ENCODE measurements at regions not wholly inside any gene's neighbourhood (a gene's known extent, or its start where the extent isn't known, plus 50 kb on each side); places are given as distances from the start of the nearest gene placed in this dataset.

DNA sequence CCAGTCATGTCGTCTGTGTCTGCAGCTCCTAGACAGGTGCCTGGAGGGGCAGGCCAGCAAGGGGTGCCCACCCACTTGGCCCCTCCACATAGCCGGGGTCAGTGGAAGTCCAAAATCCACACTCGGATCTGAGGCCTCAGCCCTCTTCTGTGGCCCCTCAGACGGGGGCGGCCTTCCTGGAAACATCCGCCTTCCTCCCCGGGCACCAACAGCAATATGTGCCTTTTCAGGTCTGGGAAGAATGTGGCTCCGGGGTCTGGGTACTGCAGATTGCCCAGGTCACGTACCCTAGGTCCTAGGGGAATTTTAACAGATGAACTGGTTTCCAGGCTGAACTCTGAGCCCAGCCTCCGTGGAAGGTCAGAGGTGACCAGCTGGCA, 208.6 kb downstream of the CTTN start:
- intact Hi-C loops (cut with micrococcal nuclease) = no loop called here

DNA sequence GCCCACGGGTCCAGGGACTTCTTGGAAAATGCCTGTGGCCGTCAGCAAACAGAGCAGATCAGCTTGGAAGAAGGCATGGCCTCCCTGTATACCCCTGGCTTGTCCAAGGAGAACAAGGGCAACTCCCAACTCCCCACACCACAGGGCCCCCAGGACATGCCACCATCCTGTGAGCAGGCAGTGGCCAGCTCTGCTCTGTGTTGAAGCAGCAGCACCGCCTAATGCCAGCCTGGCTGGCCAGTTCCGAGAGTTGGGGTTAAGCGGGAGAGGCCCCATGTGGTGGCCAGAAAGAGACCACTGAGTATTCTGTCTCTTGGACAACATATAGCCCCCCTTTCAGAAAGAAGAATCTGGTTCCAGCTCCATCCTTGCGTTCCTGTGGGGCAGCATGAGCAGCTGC, 209.2 kb downstream of the CTTN start:
- intact Hi-C loops (cut with micrococcal nuclease) = no loop called here

GRCh38 chr11:70608568-70609470, 210.5 kb downstream of the CTTN start:
- intact Hi-C loops (cut with micrococcal nuclease) = no loop called here

GRCh38 chr11:70610566-70611565, 212.5 kb downstream of the CTTN start:
- intact Hi-C loops (cut with micrococcal nuclease) = no loop called here

GRCh38 chr11:70611821-70612220, 213.5 kb downstream of the CTTN start:
- intact Hi-C loops (cut with micrococcal nuclease) = no loop called here

- intact Hi-C loops (cut with micrococcal nuclease) = no loop called here
Observed at GRCh38 chr11:70612459-70613141, 214.3 kb downstream of the CTTN start.

GRCh38 chr11:70614034-70614681, 215.8 kb downstream of the CTTN start:
- intact Hi-C loops (cut with micrococcal nuclease) = no loop called here

GRCh38 chr11:70615036-70615875, 216.9 kb downstream of the CTTN start:
- intact Hi-C loops (cut with micrococcal nuclease) = no loop called here

- intact Hi-C loops (cut with micrococcal nuclease) = no loop called here
Observed at GRCh38 chr11:70616317-70616716, 218.0 kb downstream of the CTTN start.

DNA sequence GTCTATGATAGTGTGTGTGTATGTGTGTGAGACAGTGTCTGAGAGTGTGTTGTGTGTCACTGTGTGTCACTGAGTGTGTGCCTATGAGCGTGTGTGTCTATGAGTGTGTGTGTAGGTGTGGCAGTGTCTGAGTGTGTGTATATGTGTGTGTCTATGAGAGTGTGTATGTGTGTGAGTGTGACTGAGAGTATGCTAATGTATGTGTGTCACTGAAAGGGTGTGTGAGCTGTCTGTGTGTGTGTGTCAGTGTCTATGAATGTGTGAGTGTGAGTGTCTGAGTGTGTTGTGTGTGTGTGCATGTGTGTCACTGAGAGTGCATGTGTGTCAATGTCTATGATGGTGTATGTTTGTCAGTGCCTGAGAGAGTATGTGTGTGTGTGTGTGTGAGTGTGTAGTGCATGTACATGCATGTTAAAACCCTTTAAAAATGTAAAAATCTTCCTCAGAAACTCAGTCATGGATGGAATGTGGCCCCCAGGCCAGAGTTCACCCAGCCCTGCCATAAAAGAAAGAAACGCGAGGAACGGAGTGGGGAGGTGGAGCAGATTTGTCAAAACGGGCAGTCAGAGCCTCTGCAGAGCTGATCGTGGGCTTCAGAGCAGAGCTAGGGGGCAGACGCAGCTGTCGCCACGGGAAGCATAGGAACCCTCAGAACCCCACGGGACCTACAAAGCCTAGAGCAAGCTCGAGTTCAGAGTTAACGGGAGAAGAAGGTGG, 218.8 kb downstream of the CTTN start:
- intact Hi-C loops (cut with micrococcal nuclease) = no loop called here

DNA sequence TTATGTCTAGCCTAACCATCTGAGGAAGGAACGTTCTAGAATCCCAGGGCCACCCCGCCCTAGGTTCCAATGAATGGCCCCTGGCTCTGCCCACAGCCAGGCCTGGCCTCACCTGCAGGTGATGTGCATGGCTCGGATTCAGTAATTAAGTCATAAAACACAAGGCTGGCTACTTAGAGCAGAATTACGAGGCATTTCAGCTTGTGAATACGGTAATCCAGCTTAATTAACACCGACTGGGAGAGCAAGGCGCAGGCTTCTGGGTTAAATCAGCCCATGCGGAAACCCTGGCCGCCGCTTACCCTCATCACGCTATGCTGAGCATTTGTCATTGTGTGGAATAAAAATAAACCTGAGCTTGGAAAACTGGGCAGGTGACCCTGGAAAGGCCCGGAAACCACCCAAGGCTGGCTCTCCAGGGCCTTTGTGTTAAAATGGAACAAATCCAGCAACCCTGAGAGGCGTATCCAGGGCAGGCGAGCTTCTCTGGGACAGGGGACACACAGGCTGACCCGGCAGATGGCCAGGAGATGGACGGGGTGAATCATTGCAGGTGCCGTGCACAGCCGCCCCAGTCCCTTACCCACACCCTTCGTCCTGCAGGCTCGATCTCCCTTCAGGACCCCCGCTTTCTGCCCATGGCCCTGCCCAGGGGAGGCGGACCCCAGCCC, 220.2 kb downstream of the CTTN start:
- intact Hi-C loops (cut with micrococcal nuclease) = no loop called here

DNA sequence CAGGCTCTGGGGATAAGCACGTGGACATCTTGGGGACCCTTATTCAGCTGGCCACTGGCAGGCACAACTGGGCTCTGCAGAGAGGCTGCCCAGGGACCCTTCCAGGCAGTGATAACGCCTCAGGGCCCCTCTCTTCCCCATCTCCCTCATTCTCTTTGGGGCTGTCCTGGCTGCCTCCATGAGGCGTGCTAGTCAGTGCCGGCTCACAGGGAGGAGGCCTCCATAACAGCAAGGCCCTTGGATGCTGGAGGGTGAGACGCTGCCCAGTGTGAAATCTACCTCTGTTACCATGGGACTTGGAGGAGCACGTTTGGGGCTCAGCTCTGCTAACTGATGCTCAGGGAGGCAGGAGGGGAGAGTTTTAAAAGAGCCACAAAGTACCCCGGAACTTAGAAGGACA, 221.3 kb downstream of the CTTN start:
- intact Hi-C loops (cut with micrococcal nuclease) = no loop called here

DNA sequence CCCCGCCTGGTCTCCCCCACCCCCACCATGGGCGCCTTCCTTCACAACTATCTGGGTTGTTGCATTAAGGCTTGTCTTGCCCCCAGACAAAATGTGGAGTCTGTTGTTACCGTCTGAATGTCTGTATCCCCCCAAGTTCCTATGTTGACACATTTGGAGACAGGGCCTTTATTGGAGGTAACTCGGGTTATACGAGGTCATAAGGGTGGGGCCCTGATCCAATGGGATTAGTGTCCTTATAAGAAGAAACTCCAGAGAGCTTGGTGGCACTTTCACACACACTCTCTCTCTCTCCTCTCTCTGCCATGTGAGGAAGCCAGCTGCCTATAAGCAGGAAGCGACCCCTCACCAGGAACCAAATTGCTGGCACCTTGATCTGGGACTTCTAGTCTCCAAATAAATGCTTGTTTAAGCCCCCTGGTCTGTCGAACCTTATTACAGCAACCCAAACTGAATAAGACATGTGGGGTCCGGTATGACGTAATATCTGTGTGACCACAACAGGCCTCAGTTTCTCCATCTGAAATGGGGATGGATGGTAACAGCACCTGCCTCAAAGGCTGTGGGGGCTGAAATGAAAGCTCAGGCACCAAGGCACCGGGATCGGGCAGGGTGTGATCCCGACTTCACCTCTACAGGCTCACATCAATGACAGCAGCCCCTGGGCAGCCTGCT, 222.3 kb downstream of the CTTN start:
- intact Hi-C loops (cut with micrococcal nuclease) = no loop called here

DNA sequence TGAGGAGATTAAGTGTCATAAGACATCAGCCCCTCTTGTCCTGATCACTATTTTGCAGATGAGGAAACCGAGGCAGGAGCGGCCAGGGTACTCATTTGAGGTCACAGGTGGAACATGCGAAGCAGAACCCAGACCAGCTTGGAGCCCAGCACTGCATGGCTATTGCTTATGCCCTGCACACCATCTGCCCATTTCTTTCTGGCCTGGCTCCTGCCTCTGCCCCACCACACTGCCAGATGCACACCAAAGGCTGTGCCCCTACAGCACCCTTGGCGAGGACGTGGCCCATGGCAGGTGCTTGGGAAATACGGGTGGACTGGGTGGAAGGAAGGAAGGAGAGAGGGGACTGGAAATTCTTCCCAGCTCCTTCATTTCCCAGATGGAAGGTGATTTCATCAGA, 222.9 kb downstream of the CTTN start:
- intact Hi-C loops (cut with micrococcal nuclease) = no loop called here

DNA sequence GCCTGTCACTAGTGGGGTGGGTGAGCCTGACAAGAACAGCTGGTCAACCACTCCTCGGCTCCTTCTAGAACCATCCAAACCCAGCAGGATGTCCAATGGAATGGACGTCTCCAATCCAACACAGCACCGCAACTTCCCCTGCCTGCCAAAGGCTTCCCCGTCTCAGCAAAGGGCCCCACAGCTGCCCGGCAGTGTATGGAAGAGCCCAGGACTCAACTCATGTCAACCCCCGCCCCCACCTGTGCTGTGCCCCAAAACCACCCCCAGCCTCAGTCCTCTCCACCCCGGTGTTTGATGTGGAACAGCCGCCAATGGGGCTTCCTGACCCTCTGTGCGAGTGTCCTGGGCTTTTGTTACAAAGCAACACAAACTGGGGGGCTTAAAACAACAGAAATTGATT, 223.8 kb downstream of the CTTN start:
- intact Hi-C loops (cut with micrococcal nuclease) = no loop called here

DNA sequence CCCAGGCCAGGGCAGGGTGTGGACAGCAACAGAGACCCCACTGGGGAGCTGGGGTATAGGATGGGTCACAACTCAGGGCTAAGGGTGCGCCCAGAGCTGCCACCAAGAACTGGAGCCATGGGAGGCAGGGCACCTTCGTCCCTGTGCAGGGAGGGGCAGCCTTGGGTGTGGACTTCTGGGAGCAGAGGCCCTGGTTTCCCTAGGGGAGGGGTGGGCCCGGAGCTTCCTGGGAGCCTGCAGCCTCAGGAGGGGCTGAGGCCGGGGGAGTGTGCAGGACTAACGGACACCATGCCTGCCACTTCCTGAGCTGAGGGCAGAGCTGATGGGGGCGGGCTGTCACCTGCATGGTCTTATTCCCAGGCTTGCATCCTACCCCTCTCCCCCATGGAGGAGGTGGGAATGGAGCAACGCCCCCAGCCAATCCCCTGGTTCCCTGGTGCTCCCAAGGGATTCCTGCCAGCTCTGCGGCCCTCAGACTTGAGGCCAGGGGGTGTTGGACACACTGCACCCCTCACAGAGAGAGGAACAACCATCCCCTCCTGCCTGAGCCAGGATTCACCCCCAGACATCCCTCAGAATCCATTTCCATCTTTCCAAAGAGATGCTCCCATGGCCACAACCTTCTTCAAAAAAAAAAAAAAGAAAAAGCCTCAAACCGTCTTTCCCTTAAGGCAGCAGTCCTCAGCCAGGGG, 225.7 kb downstream of the CTTN start:
- intact Hi-C loops (cut with micrococcal nuclease) = no loop called here

DNA sequence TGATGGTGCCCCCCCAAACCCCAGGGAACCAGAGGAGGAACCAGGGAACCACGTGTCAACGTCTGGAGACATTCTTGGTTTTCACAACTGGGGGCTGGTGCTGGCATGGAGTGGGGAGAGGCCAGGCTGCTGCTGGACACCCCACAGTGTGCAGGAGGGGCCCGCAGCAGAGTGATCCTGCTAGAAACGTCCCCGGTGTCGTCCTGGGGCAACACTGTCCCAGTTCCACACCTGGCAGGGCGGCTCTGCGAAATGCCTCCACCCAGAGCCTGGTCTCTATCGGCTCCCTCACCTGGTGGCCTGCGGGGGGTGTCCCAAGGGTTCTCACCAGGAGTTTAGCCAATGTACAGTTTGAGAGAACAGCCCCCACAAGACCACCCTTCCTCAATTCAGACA, 226.3 kb downstream of the CTTN start:
- intact Hi-C loops (cut with micrococcal nuclease) = no loop called here

DNA sequence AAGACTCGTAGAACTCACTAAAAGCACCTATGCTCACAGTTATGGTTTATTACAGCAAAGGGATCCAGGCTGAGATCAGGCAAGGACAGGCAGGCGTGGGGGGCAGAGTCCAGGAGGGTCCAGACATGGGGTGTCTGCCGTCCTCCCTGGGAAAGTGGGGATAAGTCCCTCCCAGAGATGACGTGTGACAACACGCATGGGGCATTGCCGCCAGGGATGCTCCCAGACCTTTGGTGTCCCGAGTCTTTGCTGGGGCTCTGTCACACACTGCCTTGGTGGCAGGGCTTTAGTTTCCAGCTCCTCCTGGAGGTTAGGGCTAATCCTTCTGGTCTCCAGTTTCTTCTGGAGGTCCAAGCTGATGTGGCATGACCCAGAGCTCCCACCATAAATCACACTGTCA, 226.7 kb downstream of the CTTN start:
- intact Hi-C loops (cut with micrococcal nuclease) = no loop called here

All from T-helper 2 cell treated with Interferon-gamma antibody and Interleukin-4, amounts not matched to agents 100 ng/mL and 5 ng/mL, for 36 hours (primary cell).